ENCODE measurements at regions not wholly inside any gene's neighbourhood (a gene's known extent, or its start where the extent isn't known, plus 50 kb on each side); places are given as distances from the start of the nearest gene placed in this dataset.

- TF ChIP-seq CTCF (IDR thresholded peaks at IDR 0.05; ENCODE audit: low read length) (no peak), EZH2 (IDR thresholded peaks at IDR 0.05; ENCODE audit: borderline replicate concordance, low read length) (no peak)
- H4K20me1 ChIP-seq (ENCODE audit: insufficient read depth, low read length) = no peaks in the 10 kb centered on the region
- no peaks in the 10 kb centered on the region for H3K9me3 ChIP-seq (ENCODE audit: low read length)
- H3K4me1 ChIP-seq (ENCODE audit: insufficient read depth, low read length, severe bottlenecking) = no peaks in the 10 kb centered on the region
- no peak overlapping the region for H3K4me3 ChIP-seq (ENCODE audit: low read depth, low read length, poor library complexity, severe bottlenecking)
- H3K9me2 ChIP-seq (ENCODE audit: low read depth, low read length) = no peaks in the 10 kb centered on the region
- no peak overlapping the region for H3K9ac ChIP-seq (ENCODE audit: low read length)
- H3K27ac ChIP-seq (ENCODE audit: low read depth, low read length, poor library complexity, severe bottlenecking) = no peak overlapping the region
- no peaks in the 10 kb centered on the region for H3K36me3 ChIP-seq (ENCODE audit: insufficient read depth, low read length)
- H3F3A ChIP-seq (ENCODE audit: insufficient read depth, low read length) = no peaks in the 10 kb centered on the region
- no peaks in the 10 kb centered on the region for H3K79me2 ChIP-seq (ENCODE audit: insufficient read depth, low read length)
- no peaks in the 10 kb centered on the region for H3K27me3 ChIP-seq (ENCODE audit: insufficient read depth, low read length)
- H3K4me2 ChIP-seq (ENCODE audit: low read length) = no peak overlapping the region
- no peak overlapping the region for H2AFZ ChIP-seq (ENCODE audit: low read length)
These were observed 1668.7 kb downstream of the SUCLG1 start for GRCh38 chr2:82790206-82791021.

GRCh38 chr2:82789851-82790205 is 1669.3 kb downstream of the SUCLG1 start:
- no peaks in the 10 kb centered on the region for H3K27me3 ChIP-seq (ENCODE audit: insufficient read depth, low read length)
- H3K4me1 ChIP-seq (ENCODE audit: insufficient read depth, low read length, severe bottlenecking) = no peaks in the 10 kb centered on the region
- no peak overlapping the region for H3K9ac ChIP-seq (ENCODE audit: low read length)
- no peaks in the 10 kb centered on the region for H3K36me3 ChIP-seq (ENCODE audit: insufficient read depth, low read length)
- no peak overlapping the region for H3K27ac ChIP-seq (ENCODE audit: low read depth, low read length, poor library complexity, severe bottlenecking)
- no peak overlapping the region for H3K4me2 ChIP-seq (ENCODE audit: low read length)
- H3K4me3 ChIP-seq (ENCODE audit: low read depth, low read length, poor library complexity, severe bottlenecking) = no peak overlapping the region
- TF ChIP-seq EZH2 (IDR thresholded peaks at IDR 0.05; ENCODE audit: borderline replicate concordance, low read length) = no peak
- no peak for TF ChIP-seq CTCF (IDR thresholded peaks at IDR 0.05; ENCODE audit: low read length)
- H3F3A ChIP-seq (ENCODE audit: insufficient read depth, low read length) = no peaks in the 10 kb centered on the region
- H3K79me2 ChIP-seq (ENCODE audit: insufficient read depth, low read length) = no peaks in the 10 kb centered on the region
- no peaks in the 10 kb centered on the region for H3K9me2 ChIP-seq (ENCODE audit: low read depth, low read length)
- H4K20me1 ChIP-seq (ENCODE audit: insufficient read depth, low read length) = no peaks in the 10 kb centered on the region
- no peak overlapping the region for H2AFZ ChIP-seq (ENCODE audit: low read length)
- H3K9me3 ChIP-seq (ENCODE audit: low read length) = no peaks in the 10 kb centered on the region

GRCh38 chr2:82781176-82781915 is 1677.7 kb downstream of the SUCLG1 start:
- Histone ChIP-seq H2AFZ (ENCODE audit: low read length) (no peak overlapping the region), H4K20me1 (ENCODE audit: insufficient read depth, low read length) (no peaks in the 10 kb centered on the region), H3K9me2 (ENCODE audit: low read depth, low read length) (no peaks in the 10 kb centered on the region), H3K9ac (ENCODE audit: low read length) (no peak overlapping the region), H3K27ac (ENCODE audit: low read depth, low read length, poor library complexity, severe bottlenecking) (no peak overlapping the region), H3K4me3 (ENCODE audit: low read depth, low read length, poor library complexity, severe bottlenecking) (no peak overlapping the region), H3K79me2 (ENCODE audit: insufficient read depth, low read length) (no peaks in the 10 kb centered on the region), H3F3A (ENCODE audit: insufficient read depth, low read length) (no peaks in the 10 kb centered on the region), H3K9me3 (ENCODE audit: low read length) (no peaks in the 10 kb centered on the region), H3K4me2 (ENCODE audit: low read length) (no peak overlapping the region), H3K27me3 (ENCODE audit: insufficient read depth, low read length) (no peaks in the 10 kb centered on the region), H3K4me1 (ENCODE audit: insufficient read depth, low read length, severe bottlenecking) (no peaks in the 10 kb centered on the region), H3K36me3 (ENCODE audit: insufficient read depth, low read length) (no peaks in the 10 kb centered on the region)
- TF ChIP-seq CTCF (IDR thresholded peaks at IDR 0.05; ENCODE audit: low read length) (no peak), EZH2 (IDR thresholded peaks at IDR 0.05; ENCODE audit: borderline replicate concordance, low read length) (no peak)
